CD8-positive, alpha-beta memory T cell (primary cell): ENCODE measurements at regions not wholly inside any gene's neighbourhood (a gene's known extent, or its start where the extent isn't known, plus 50 kb on each side); places are given as distances from the start of the nearest gene placed in this dataset.

Source experiments
- CTCF ChIA-PET: fragments of 350-600 bp; sonication (Branson Sonifier 250); formaldehyde crosslinking; loops from one replicate; lab custom pipeline; 2021; ENCODE audit warnings: antibody characterized with exemption; lab: Charles Lee
- POLR2A ChIA-PET: fragments of 350-600 bp; sonication (Branson Sonifier 250); formaldehyde crosslinking; loops from one replicate; lab custom pipeline; 2021; ENCODE audit warnings: antibody characterized with exemption; lab: Charles Lee
- DNase-seq, 5 donors: peaks; one replicate each; pipeline versions ENCODE4 v3.0.0 to v3.0.0-alpha.2; 2020 to 2022; ENCODE audit warnings: mixed read lengths in 1 of 5
- H3K27ac ChIP-seq: one replicate; pipeline ENCODE4 v1.7.0; 2013; ENCODE audit warnings: low read depth, mild to moderate bottlenecking, low read length, moderate library complexity
- H3K27me3 ChIP-seq: 2 replicates; pipeline ENCODE4 v1.7.0; 2013; ENCODE audit warnings: low read length, mild to moderate bottlenecking; ENCODE audit not compliant: insufficient read depth, poor library complexity, severe bottlenecking
- H3K36me3 ChIP-seq: 2 replicates; pipeline ENCODE4 v1.7.0; 2013; ENCODE audit warnings: mild to moderate bottlenecking, low read length, moderate library complexity; ENCODE audit not compliant: insufficient read depth
- H3K4me1 ChIP-seq: 2 replicates; pipeline ENCODE4 v1.7.0; 2013; ENCODE audit warnings: mild to moderate bottlenecking, low read length, moderate library complexity; ENCODE audit not compliant: insufficient read depth
- H3K4me3 ChIP-seq: 2 replicates; pipeline ENCODE4 v1.7.0; 2013; ENCODE audit warnings: mild to moderate bottlenecking, low read length
- H3K9me3 ChIP-seq: 2 replicates; pipeline ENCODE4 v1.7.0; 2013; ENCODE audit warnings: mild to moderate bottlenecking, low read length
- H3K27ac Mint-ChIP-seq, 8 donors: one replicate each; pipeline ENCODE4 v1.8.0; 2020 to 2021; ENCODE audit warnings: mixed read lengths in 8 of 8, mild to moderate bottlenecking in 6 of 8, inconsistent platforms in 3 of 8, moderate library complexity in 3 of 8
- H3K27me3 Mint-ChIP-seq, 2 donors: one replicate each; pipeline ENCODE4 v1.8.0; 2020 to 2021; ENCODE audit warnings: mixed read lengths in 2 of 2, mild to moderate bottlenecking in 1 of 2, moderate library complexity in 1 of 2
- H3K36me3 Mint-ChIP-seq, 3 donors: one replicate each; pipeline ENCODE4 v1.8.0; 2020 to 2021; ENCODE audit warnings: mixed read lengths in 3 of 3, inconsistent platforms in 1 of 3, mild to moderate bottlenecking in 1 of 3
- H3K4me1 Mint-ChIP-seq, 3 donors: one replicate each; pipeline ENCODE4 v1.8.0; 2020 to 2021; ENCODE audit warnings: mixed read lengths in 3 of 3, inconsistent platforms in 1 of 3, mild to moderate bottlenecking in 1 of 3
- H3K4me3 Mint-ChIP-seq, 7 donors: one replicate each; pipeline ENCODE4 v1.8.0; 2020 to 2021; ENCODE audit warnings: mixed read lengths in 7 of 7, mild to moderate bottlenecking in 6 of 7, moderate library complexity in 4 of 7, inconsistent platforms in 2 of 7
- H3K9me3 Mint-ChIP-seq, 5 donors: one replicate each; pipeline ENCODE4 v1.8.0; 2020 to 2022; ENCODE audit warnings: mixed read lengths in 5 of 5, mild to moderate bottlenecking in 3 of 5, moderate library complexity in 2 of 5, inconsistent platforms in 1 of 5

- ChIA-PET POLR2A (no interaction called here), CTCF (no interaction called here)
- H3K36me3 Mint-ChIP-seq: peaks cover 0 to 3% (median 0%) of the 10 kb centered on the region in 3 donors
- Histone ChIP-seq H3K36me3 (no peaks in the 10 kb centered on the region), H3K27ac (no peak overlapping the region), H3K9me3 (no peaks in the 10 kb centered on the region), H3K4me3 (no peak overlapping the region), H3K27me3 (peaks cover 3% of the 10 kb centered on the region), H3K4me1 (no peaks in the 10 kb centered on the region)
- no peak for DNase-seq
- H3K4me1 Mint-ChIP-seq: no peaks in the 10 kb centered on the region
- H3K4me3 Mint-ChIP-seq: no peak overlapping the region
- H3K27me3 Mint-ChIP-seq: peaks cover 28 to 85% of the 10 kb centered on the region in 2 donors
- peaks cover 0 to 5% (median 3%) of the 10 kb centered on the region in 5 donors for H3K9me3 Mint-ChIP-seq
- no peak overlapping the region for H3K27ac Mint-ChIP-seq
Measured at GRCh38 chr6:28721372-28721771, 195.7 kb downstream of the GPX5 start.

- Histone ChIP-seq H3K9me3 (no peaks in the 10 kb centered on the region), H3K4me1 (peaks cover 10% of the 10 kb centered on the region), H3K27ac (no peak overlapping the region), H3K4me3 (no peak overlapping the region), H3K27me3 (peaks cover 6% of the 10 kb centered on the region), H3K36me3 (no peaks in the 10 kb centered on the region)
- Mint-ChIP-seq H3K4me1 (peaks cover 13 to 15% (median 15%) of the 10 kb centered on the region in 3 donors), H3K9me3 (peaks cover 10 to 25% (median 16%) of the 10 kb centered on the region in 5 donors), H3K4me3 (no peak overlapping the region), H3K27ac (no peak overlapping the region), H3K36me3 (no peaks in the 10 kb centered on the region), H3K27me3 (peaks cover 47 to 90% of the 10 kb centered on the region in 2 donors)
- ChIA-PET POLR2A (no interaction called here), CTCF (interaction anchor here (1.1 kb wide), 1 partner anchor 291 kb away, joined by 3 read pairs; no protein-coding TSS in a partner anchor)
- DNase-seq: no peak
Measured at GRCh38 chr6:28724395-28724794, 198.7 kb downstream of the GPX5 start.

- Histone ChIP-seq H3K9me3 (no peaks in the 10 kb centered on the region), H3K36me3 (no peaks in the 10 kb centered on the region), H3K4me3 (no peak overlapping the region), H3K27ac (no peak overlapping the region), H3K27me3 (peaks cover 13% of the 10 kb centered on the region), H3K4me1 (peaks cover 11% of the 10 kb centered on the region)
- no peak overlapping the region for H3K27ac Mint-ChIP-seq
- peaks cover 16 to 32% (median 23%) of the 10 kb centered on the region in 5 donors for H3K9me3 Mint-ChIP-seq
- POLR2A ChIA-PET: no interaction called here
- no peak overlapping the region for H3K4me3 Mint-ChIP-seq
- H3K36me3 Mint-ChIP-seq: no peaks in the 10 kb centered on the region
- DNase-seq: no peak
- CTCF ChIA-PET: interaction anchor here (1.1 kb wide), 1 partner anchor 291 kb away, joined by 3 read pairs; no protein-coding TSS in a partner anchor
- H3K27me3 Mint-ChIP-seq: peaks cover 57 to 91% of the 10 kb centered on the region in 2 donors
- H3K4me1 Mint-ChIP-seq: peaks cover 16 to 23% (median 18%) of the 10 kb centered on the region in 3 donors
Measured at GRCh38 chr6:28725274-28725809, 198.4 kb downstream of the TRIM27 start.

- Mint-ChIP-seq H3K27ac (no peak overlapping the region), H3K27me3 (peaks cover 58 to 93% of the 10 kb centered on the region in 2 donors), H3K4me3 (no peak overlapping the region), H3K9me3 (peaks cover 20 to 36% (median 26%) of the 10 kb centered on the region in 5 donors), H3K4me1 (peaks cover 16 to 27% (median 20%) of the 10 kb centered on the region in 3 donors), H3K36me3 (peaks cover 0 to 3% (median 0%) of the 10 kb centered on the region in 3 donors)
- Histone ChIP-seq H3K9me3 (no peaks in the 10 kb centered on the region), H3K4me3 (no peak overlapping the region), H3K36me3 (no peaks in the 10 kb centered on the region), H3K4me1 (peaks cover 11% of the 10 kb centered on the region), H3K27ac (no peak overlapping the region), H3K27me3 (peaks cover 13% of the 10 kb centered on the region)
- no peak for DNase-seq
- ChIA-PET CTCF (no interaction called here), POLR2A (no interaction called here)
Measured at GRCh38 chr6:28725890-28726348, 197.9 kb downstream of the TRIM27 start.

GRCh38 chr6:28726569-28727309 is 197.0 kb downstream of the TRIM27 start:
- ChIA-PET POLR2A (no interaction called here), CTCF (no interaction called here)
- peaks cover 0 to 3% (median 0%) of the 10 kb centered on the region in 3 donors for H3K36me3 Mint-ChIP-seq
- peaks cover 66 to 91% of the 10 kb centered on the region in 2 donors for H3K27me3 Mint-ChIP-seq
- no peaks in the 10 kb centered on the region for H3K9me3 ChIP-seq
- H3K27ac Mint-ChIP-seq: no peak overlapping the region
- H3K4me1 Mint-ChIP-seq: peaks cover 16 to 27% (median 20%) of the 10 kb centered on the region in 3 donors
- H3K27ac ChIP-seq: peak overlapping the region; percentile 36
- H3K27me3 ChIP-seq: peaks cover 21% of the 10 kb centered on the region
- H3K4me3 ChIP-seq: no peak overlapping the region
- DNase-seq: no peak
- H3K36me3 ChIP-seq: no peaks in the 10 kb centered on the region
- H3K9me3 Mint-ChIP-seq: peaks cover 28 to 36% (median 32%) of the 10 kb centered on the region in 5 donors
- no peak overlapping the region for H3K4me3 Mint-ChIP-seq
- peaks cover 11% of the 10 kb centered on the region for H3K4me1 ChIP-seq

- POLR2A ChIA-PET: no interaction called here
- Histone ChIP-seq H3K27ac (peak overlapping the region; percentile 19), H3K9me3 (no peaks in the 10 kb centered on the region), H3K4me3 (no peak overlapping the region), H3K27me3 (peaks cover 29% of the 10 kb centered on the region), H3K4me1 (peaks cover 11% of the 10 kb centered on the region), H3K36me3 (no peaks in the 10 kb centered on the region)
- peaks cover 0 to 3% (median 0%) of the 10 kb centered on the region in 3 donors for H3K36me3 Mint-ChIP-seq
- H3K27ac Mint-ChIP-seq: peak overlapping the region in 1 of 8 donors; percentile 36
- no peak for DNase-seq
- H3K27me3 Mint-ChIP-seq: peaks cover 65 to 93% of the 10 kb centered on the region in 2 donors
- CTCF ChIA-PET: interaction anchor here (1.0 kb wide), 1 partner anchor 43 kb away, joined by 3 read pairs; no protein-coding TSS in a partner anchor
- H3K9me3 Mint-ChIP-seq: peaks cover 28 to 40% (median 36%) of the 10 kb centered on the region in 5 donors
- H3K4me3 Mint-ChIP-seq: peak overlapping the region; percentile 76 to 90 (median 82)
- peaks cover 16 to 27% (median 20%) of the 10 kb centered on the region in 3 donors for H3K4me1 Mint-ChIP-seq
Measured at GRCh38 chr6:28727559-28728211, 196.1 kb downstream of the TRIM27 start.

GRCh38 chr6:28729501-28730402 is 194.0 kb downstream of the TRIM27 start:
- peaks cover 0 to 3% (median 2%) of the 10 kb centered on the region in 3 donors for H3K36me3 Mint-ChIP-seq
- peak overlapping the region; percentile 30 to 89 (median 80) for H3K4me3 Mint-ChIP-seq
- ChIA-PET CTCF (no interaction called here), POLR2A (no interaction called here)
- Histone ChIP-seq H3K36me3 (no peaks in the 10 kb centered on the region), H3K9me3 (no peaks in the 10 kb centered on the region), H3K4me3 (no peak overlapping the region), H3K27me3 (peaks cover 43% of the 10 kb centered on the region), H3K4me1 (peaks cover 11% of the 10 kb centered on the region), H3K27ac (peak overlapping the region; percentile 12)
- H3K27ac Mint-ChIP-seq: peak overlapping the region in 3 of 8 donors; percentile 43 to 75 (median 55)
- H3K9me3 Mint-ChIP-seq: peaks cover 30 to 57% (median 51%) of the 10 kb centered on the region in 5 donors
- no peak for DNase-seq
- H3K27me3 Mint-ChIP-seq: peaks cover 77 to 93% of the 10 kb centered on the region in 2 donors
- H3K4me1 Mint-ChIP-seq: peaks cover 16 to 33% (median 22%) of the 10 kb centered on the region in 3 donors
